CD4-positive, alpha-beta T cell (primary cell): ENCODE measurements at regions not wholly inside any gene's neighbourhood (a gene's known extent, or its start where the extent isn't known, plus 50 kb on each side); places are given as distances from the start of the nearest gene placed in this dataset.
"Not testable (repeated sequence)": the region's sequence is repeated elsewhere in the genome, so short reads cannot be mapped to it uniquely, and the experiment has no call there.

Experiments used
- ATAC-seq: fragments of 200-7000 bp; cut with Tn5 transposase; one replicate; pipeline ENCODE4 v1.10.0; 2022; ENCODE audit warnings: mild to moderate bottlenecking; ENCODE audit not compliant: poor library complexity
- CTCF ChIA-PET: fragments of 350-600 bp; sonication (Branson Sonifier 250); formaldehyde crosslinking; loops from one replicate; lab custom pipeline; 2021; ENCODE audit warnings: antibody characterized with exemption, inconsistent platforms; lab: Charles Lee
- POLR2A ChIA-PET: fragments of 350-600 bp; sonication (Branson Sonifier 250); formaldehyde crosslinking; loops from one replicate; lab custom pipeline; 2021; ENCODE audit warnings: antibody characterized with exemption, inconsistent platforms; lab: Charles Lee
- DNase-seq, 14 experiments: peaks; one replicate each; pipeline ENCODE4 v3.0.0-alpha.2; 2013 to 2020; ENCODE audit warnings: mixed read lengths in 2 of 14
- H3K27ac ChIP-seq, 2 donors: one replicate each; pipeline versions ENCODE4 v1.5.1 to v1.7.0; 2013; ENCODE audit warnings: low read length in 2 of 2, low read depth in 1 of 2, mild to moderate bottlenecking in 1 of 2
- H3K27me3 ChIP-seq, 2 experiments: 1 replicate in 1 of 2; 2 replicates in 1 of 2; pipeline versions ENCODE4 v1.6.1 to v1.7.0; 2013; ENCODE audit warnings: low read length in 2 of 2, control low read depth in 1 of 2, mild to moderate bottlenecking in 1 of 2, moderate library complexity in 1 of 2; ENCODE audit not compliant: insufficient read depth in 2 of 2, control insufficient read depth in 1 of 2
- H3K36me3 ChIP-seq: one replicate; pipeline ENCODE4 v1.6.1; 2013; ENCODE audit warnings: low read length, control low read depth; ENCODE audit not compliant: insufficient read depth
- H3K4me1 ChIP-seq: one replicate; pipeline ENCODE4 v1.6.1; 2013; ENCODE audit warnings: low read length, control low read depth; ENCODE audit not compliant: insufficient read depth
- H3K4me3 ChIP-seq: one replicate; pipeline ENCODE4 v1.5.1; 2013; ENCODE audit warnings: mild to moderate bottlenecking, low read length, moderate library complexity
- H3K9me3 ChIP-seq, 2 experiments: 1 replicate in 1 of 2; 2 replicates in 1 of 2; pipeline versions ENCODE4 v1.6.1 to v1.7.0; 2013; ENCODE audit warnings: low read length in 2 of 2, mild to moderate bottlenecking in 2 of 2, control low read depth in 1 of 2, moderate library complexity in 1 of 2; ENCODE audit not compliant: control insufficient read depth in 1 of 2, insufficient read depth in 1 of 2
- H3K27ac Mint-ChIP-seq: one replicate; pipeline ENCODE4 v1.8.0; 2020; ENCODE audit warnings: mixed read lengths
- H3K27me3 Mint-ChIP-seq: one replicate; pipeline ENCODE4 v1.8.0; 2021; ENCODE audit warnings: mixed read lengths
- H3K36me3 Mint-ChIP-seq: one replicate; pipeline ENCODE4 v1.8.0; 2021; ENCODE audit warnings: low read depth, mixed read lengths
- H3K4me1 Mint-ChIP-seq: one replicate; pipeline ENCODE4 v1.8.0; 2021; ENCODE audit warnings: low read depth, mixed read lengths
- H3K4me3 Mint-ChIP-seq: one replicate; pipeline ENCODE4 v1.8.0; 2020; ENCODE audit warnings: mild to moderate bottlenecking, mixed read lengths
- H3K9me3 Mint-ChIP-seq: one replicate; pipeline ENCODE4 v1.8.0; 2020; ENCODE audit warnings: mixed read lengths
- intact Hi-C, 2 experiments: fragments of 100-400 bp; cut with DNase I in 1 of 2; cut with micrococcal nuclease in 1 of 2; formaldehyde crosslinking; loops; one replicate each; pipeline versions ENCODE4 v1.15.1 to v1.9.0; 2023 to 2025; cut with DNase I, micrococcal nuclease
- TF ChIP-seq, protein P1 (sequence below): fragments of 200-600 bp; IDR thresholded peaks from one replicate; pipeline ENCODE4 v1.8.0; 2022; ENCODE audit warnings: antibody characterized with exemption, mild to moderate bottlenecking

DNA sequence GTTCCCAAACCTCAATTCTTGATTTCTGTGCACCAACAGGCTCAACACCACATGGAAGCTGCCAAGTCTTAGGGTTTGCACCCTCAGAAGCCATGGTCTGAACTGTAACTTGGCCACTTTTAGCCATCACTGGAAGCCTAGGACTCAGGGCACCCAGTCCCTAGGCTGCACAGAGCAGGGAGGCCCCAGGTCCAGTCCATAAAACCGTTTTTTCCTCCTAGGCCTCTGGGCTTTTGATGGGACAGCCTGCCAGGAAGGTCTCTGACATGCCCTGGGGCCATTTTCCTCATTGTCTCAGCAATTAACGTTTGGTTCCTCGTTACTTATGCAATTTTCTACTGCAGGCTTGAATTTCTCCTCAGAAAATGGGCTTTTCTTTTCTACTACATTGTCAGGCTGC lies 1259.6 kb downstream of the RAPGEF2 start:
- H3K4me1 Mint-ChIP-seq = no peaks in the 10 kb centered on the region

DNA sequence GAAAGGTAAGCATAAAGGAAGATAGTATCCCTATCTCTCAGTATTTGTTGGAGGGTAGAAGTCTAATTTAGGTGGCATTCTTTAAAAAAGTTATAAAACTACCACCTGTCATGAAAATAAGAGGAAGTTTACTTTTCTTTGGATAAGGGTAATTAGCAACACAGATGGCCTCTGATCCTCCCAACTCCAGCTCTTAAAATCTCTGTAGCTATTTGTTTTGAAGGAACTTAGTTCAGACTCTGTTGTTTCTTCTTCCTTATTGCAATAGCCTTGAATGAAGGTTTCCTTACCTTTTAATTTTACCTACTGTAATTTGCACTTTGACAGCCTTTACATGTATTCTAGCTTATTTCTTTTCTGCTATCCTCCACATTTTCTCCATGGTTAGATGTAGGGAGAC lies 1261.3 kb downstream of the RAPGEF2 start:
- CTCF ChIA-PET = no interaction called here
- no peak for ATAC-seq
- POLR2A ChIA-PET = no interaction called here

More for the DNA sequence above, 1259.6 kb downstream of the RAPGEF2 start:
- no peak overlapping the region for H3K4me3 Mint-ChIP-seq
- Histone ChIP-seq H3K9me3 (peaks cover 0 to 12% of the 10 kb centered on the region in 2 experiments), H3K27ac (no peak overlapping the region), H3K4me3 (no peak overlapping the region), H3K4me1 (no peaks in the 10 kb centered on the region), H3K36me3 (no peaks in the 10 kb centered on the region), H3K27me3 (no peaks in the 10 kb centered on the region)
- H3K36me3 Mint-ChIP-seq = no peaks in the 10 kb centered on the region
- DNase-seq (no peak), ATAC-seq (no peak)
- H3K27ac Mint-ChIP-seq = no peak overlapping the region
- POLR2A ChIA-PET = no interaction called here
- CTCF ChIA-PET = no interaction called here
- H3K27me3 Mint-ChIP-seq = no peaks in the 10 kb centered on the region
- intact Hi-C loops = no loop called here
- peaks cover 9% of the 10 kb centered on the region for H3K9me3 Mint-ChIP-seq
- TF ChIP-seq, protein P1, sequence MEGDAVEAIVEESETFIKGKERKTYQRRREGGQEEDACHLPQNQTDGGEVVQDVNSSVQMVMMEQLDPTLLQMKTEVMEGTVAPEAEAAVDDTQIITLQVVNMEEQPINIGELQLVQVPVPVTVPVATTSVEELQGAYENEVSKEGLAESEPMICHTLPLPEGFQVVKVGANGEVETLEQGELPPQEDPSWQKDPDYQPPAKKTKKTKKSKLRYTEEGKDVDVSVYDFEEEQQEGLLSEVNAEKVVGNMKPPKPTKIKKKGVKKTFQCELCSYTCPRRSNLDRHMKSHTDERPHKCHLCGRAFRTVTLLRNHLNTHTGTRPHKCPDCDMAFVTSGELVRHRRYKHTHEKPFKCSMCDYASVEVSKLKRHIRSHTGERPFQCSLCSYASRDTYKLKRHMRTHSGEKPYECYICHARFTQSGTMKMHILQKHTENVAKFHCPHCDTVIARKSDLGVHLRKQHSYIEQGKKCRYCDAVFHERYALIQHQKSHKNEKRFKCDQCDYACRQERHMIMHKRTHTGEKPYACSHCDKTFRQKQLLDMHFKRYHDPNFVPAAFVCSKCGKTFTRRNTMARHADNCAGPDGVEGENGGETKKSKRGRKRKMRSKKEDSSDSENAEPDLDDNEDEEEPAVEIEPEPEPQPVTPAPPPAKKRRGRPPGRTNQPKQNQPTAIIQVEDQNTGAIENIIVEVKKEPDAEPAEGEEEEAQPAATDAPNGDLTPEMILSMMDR = no peak

DNA sequence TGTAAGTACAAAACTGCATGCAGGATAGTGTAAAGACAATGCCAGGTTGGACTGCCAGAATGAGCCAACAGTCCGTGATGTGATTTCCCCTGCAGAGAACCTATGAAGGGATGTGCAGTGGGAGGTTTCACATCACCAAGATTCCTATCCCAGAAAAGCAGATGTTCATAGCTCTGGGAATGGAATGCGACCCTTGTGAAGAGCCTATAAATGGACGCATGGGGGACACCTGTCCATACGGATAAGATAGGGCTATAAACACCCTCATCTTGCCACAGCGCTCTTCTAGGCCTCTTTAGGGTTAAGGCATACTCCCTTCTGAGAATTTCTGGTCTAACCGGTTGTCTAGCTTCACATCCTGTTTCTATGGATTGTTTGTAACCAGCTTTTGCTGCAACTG lies 1261.8 kb downstream of the RAPGEF2 start:
- H3K27ac Mint-ChIP-seq, H3K4me3 ChIP-seq, H3K27me3 Mint-ChIP-seq, ATAC-seq, H3K4me1 Mint-ChIP-seq, H3K27ac ChIP-seq, H3K4me1 ChIP-seq, POLR2A ChIA-PET, intact Hi-C loops, H3K27me3 ChIP-seq, H3K36me3 ChIP-seq, CTCF ChIA-PET, H3K4me3 Mint-ChIP-seq, H3K9me3 Mint-ChIP-seq, H3K36me3 Mint-ChIP-seq, DNase-seq: not testable (repeated sequence)
- H3K9me3 ChIP-seq = peaks cover 0 to 12% of the 10 kb centered on the region in 2 experiments

More for the DNA sequence above, 1261.3 kb downstream of the RAPGEF2 start:
- no peak overlapping the region for H3K27ac ChIP-seq
- no peaks in the 10 kb centered on the region for H3K27me3 ChIP-seq
- no peaks in the 10 kb centered on the region for H3K4me1 ChIP-seq
- peaks cover 9% of the 10 kb centered on the region for H3K9me3 Mint-ChIP-seq
- H3K9me3 ChIP-seq = peaks cover 0 to 12% of the 10 kb centered on the region in 2 experiments
- no peaks in the 10 kb centered on the region for H3K36me3 ChIP-seq
- TF ChIP-seq, protein P1 = no peak
- DNase-seq = no peak
- no peak overlapping the region for H3K4me3 ChIP-seq
- no peak overlapping the region for H3K4me3 Mint-ChIP-seq
- no peaks in the 10 kb centered on the region for H3K27me3 Mint-ChIP-seq
- H3K36me3 Mint-ChIP-seq = no peaks in the 10 kb centered on the region
- H3K4me1 Mint-ChIP-seq = no peaks in the 10 kb centered on the region
- intact Hi-C loops = no loop called here
- no peak overlapping the region for H3K27ac Mint-ChIP-seq

DNA sequence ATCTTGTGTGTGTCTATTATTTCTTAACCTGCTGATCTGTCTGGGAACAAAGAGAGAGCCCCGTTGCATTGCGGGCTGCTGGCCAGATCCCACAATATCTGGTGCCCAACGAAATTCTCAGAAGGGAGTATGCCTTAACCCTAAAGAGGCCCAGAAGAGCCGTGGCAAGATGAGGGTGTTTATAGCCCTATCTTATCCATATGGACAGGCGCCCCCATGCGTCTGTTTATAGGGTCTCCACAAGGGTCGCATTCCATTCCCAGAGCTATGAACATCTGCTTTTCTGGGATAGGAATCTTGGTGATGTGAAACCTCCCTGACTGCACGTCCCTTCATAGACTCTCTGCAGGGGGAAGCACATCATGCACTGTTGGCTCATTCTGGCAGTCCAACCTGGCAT lies 1262.5 kb downstream of the RAPGEF2 start:
- H3K27ac ChIP-seq, H3K27ac Mint-ChIP-seq, ATAC-seq, intact Hi-C loops, H3K4me1 ChIP-seq, DNase-seq, H3K36me3 Mint-ChIP-seq, H3K27me3 ChIP-seq, H3K4me3 Mint-ChIP-seq, H3K4me3 ChIP-seq, CTCF ChIA-PET, POLR2A ChIA-PET, H3K36me3 ChIP-seq, H3K4me1 Mint-ChIP-seq, H3K9me3 Mint-ChIP-seq, H3K27me3 Mint-ChIP-seq: not testable (repeated sequence)
- H3K9me3 ChIP-seq = peaks cover 0 to 12% of the 10 kb centered on the region in 2 experiments
